Trophoblast cell (in vitro differentiated cells and primary cell): ENCODE measurements at regions not wholly inside any gene's neighbourhood (a gene's known extent, or its start where the extent isn't known, plus 50 kb on each side); places are given as distances from the start of the nearest gene placed in this dataset.
"Not testable (repeated sequence)": the region's sequence is repeated elsewhere in the genome, so short reads cannot be mapped to it uniquely, and the experiment has no call there.

Experiments used
- DNase-seq, 2 donors: peaks; one replicate each; pipeline ENCODE4 v3.0.0-alpha.2; 2016
- H2AFZ ChIP-seq: 2 replicates; pipeline ENCODE4 v1.6.1; 2013; ENCODE audit warnings: low read length, moderate library complexity, mild to moderate bottlenecking; ENCODE audit not compliant: insufficient read depth, poor library complexity
- H2AK5ac ChIP-seq: 2 replicates; pipeline ENCODE4 v1.6.1; 2013; ENCODE audit warnings: mild to moderate bottlenecking, low read length
- H2BK120ac ChIP-seq: 2 replicates; pipeline ENCODE4 v1.6.1; 2013; ENCODE audit warnings: low read length, mild to moderate bottlenecking, moderate library complexity; ENCODE audit not compliant: insufficient read depth, poor library complexity
- H2BK12ac ChIP-seq: 2 replicates; pipeline ENCODE4 v1.6.1; 2013; ENCODE audit warnings: mild to moderate bottlenecking, low read length, moderate library complexity
- H2BK5ac ChIP-seq: 2 replicates; pipeline ENCODE4 v1.6.1; 2013; ENCODE audit warnings: low read length, low read depth, moderate library complexity, mild to moderate bottlenecking; ENCODE audit not compliant: poor library complexity
- H3K14ac ChIP-seq: 2 replicates; pipeline ENCODE4 v1.6.1; 2013; ENCODE audit warnings: mild to moderate bottlenecking, low read length
- H3K18ac ChIP-seq: 2 replicates; pipeline ENCODE4 v1.6.1; 2013; ENCODE audit warnings: mild to moderate bottlenecking, low read length
- H3K23ac ChIP-seq: 2 replicates; pipeline ENCODE4 v1.6.1; 2013; ENCODE audit warnings: low read length
- H3K27ac ChIP-seq: 2 replicates; pipeline ENCODE4 v1.5.1; 2013; ENCODE audit warnings: low read depth, mild to moderate bottlenecking, inconsistent platforms, low read length, moderate library complexity
- H3K27me3 ChIP-seq: 2 replicates; pipeline ENCODE4 v1.6.1; 2013; ENCODE audit warnings: inconsistent platforms, mild to moderate bottlenecking, low read length, moderate library complexity; ENCODE audit not compliant: insufficient read depth
- H3K36me3 ChIP-seq, 2 experiments: 1 replicate in 1 of 2; 2 replicates in 1 of 2; pipeline ENCODE4 v1.6.1; 2013; ENCODE audit warnings: low read length in 2 of 2, mild to moderate bottlenecking in 2 of 2, moderate library complexity in 1 of 2; ENCODE audit not compliant: insufficient read depth in 2 of 2, control insufficient read depth in 1 of 2
- H3K4ac ChIP-seq: 2 replicates; pipeline ENCODE4 v1.6.1; 2013; ENCODE audit warnings: low read depth, mild to moderate bottlenecking, low read length, moderate library complexity
- H3K4me1 ChIP-seq, 2 experiments: 1 replicate in 1 of 2; 2 replicates in 1 of 2; pipeline ENCODE4 v1.6.1; 2013; ENCODE audit warnings: low read length in 2 of 2, mild to moderate bottlenecking in 2 of 2, moderate library complexity in 1 of 2; ENCODE audit not compliant: insufficient read depth in 2 of 2, control insufficient read depth in 1 of 2
- H3K4me2 ChIP-seq: 2 replicates; pipeline ENCODE4 v1.6.1; 2013; ENCODE audit warnings: inconsistent platforms, mild to moderate bottlenecking, low read length, moderate library complexity
- H3K4me3 ChIP-seq: 2 replicates; pipeline ENCODE4 v1.5.1; 2013; ENCODE audit warnings: mild to moderate bottlenecking, low read depth, low read length, inconsistent platforms
- H3K79me1 ChIP-seq: one replicate; pipeline ENCODE4 v1.6.1; 2013; ENCODE audit warnings: low read length
- H3K79me2 ChIP-seq: 2 replicates; pipeline ENCODE4 v1.6.1; 2013; ENCODE audit warnings: low read length, mild to moderate bottlenecking; ENCODE audit not compliant: control insufficient read depth, insufficient read depth, poor library complexity
- H3K9ac ChIP-seq: 2 replicates; pipeline ENCODE4 v1.6.1; 2013; ENCODE audit warnings: mild to moderate bottlenecking, low read length
- H3K9me3 ChIP-seq: 2 replicates; pipeline ENCODE4 v1.6.1; 2013; ENCODE audit warnings: low read depth, mild to moderate bottlenecking, control low read depth, inconsistent platforms, low read length; ENCODE audit not compliant: insufficient read depth
- H4K12ac ChIP-seq: 2 replicates; pipeline ENCODE4 v1.6.1; 2013; ENCODE audit warnings: low read depth, mild to moderate bottlenecking, low read length, moderate library complexity
- H4K8ac ChIP-seq: 2 replicates; pipeline ENCODE4 v1.6.1; 2013; ENCODE audit warnings: low read depth, mild to moderate bottlenecking, low read length, moderate library complexity
- H4K91ac ChIP-seq: one replicate; pipeline ENCODE4 v1.6.1; 2013; ENCODE audit warnings: low read depth, mild to moderate bottlenecking, low read length, moderate library complexity
- WGBS: extraction: QIAGEN DNeasy Blood & Tissue Kit; methylation state at CpG from one replicate; pipeline ENCODE4 v1.1.7; 2013; ENCODE audit warnings: missing lambda C conversion rate; ENCODE audit not compliant: insufficient read length, insufficient coverage; ENCODE audit errors: extremely low coverage; 5-methylcytosine and 5-hydroxymethylcytosine counted together

- Histone ChIP-seq H3K14ac (no peak overlapping the region), H2BK12ac (no peak overlapping the region), H3K27ac (no peak overlapping the region), H3K36me3 (no peaks in the 10 kb centered on the region), H3K9ac (no peak overlapping the region), H3K4ac (no peak overlapping the region), H3K4me2 (no peak overlapping the region), H3K23ac (no peak overlapping the region), H4K91ac (no peak overlapping the region), H3K79me1 (no peaks in the 10 kb centered on the region), H3K4me1 (peaks cover 0 to 2% of the 10 kb centered on the region in 2 experiments), H3K79me2 (no peaks in the 10 kb centered on the region), H3K4me3 (no peak overlapping the region), H2AFZ (no peak overlapping the region), H2BK5ac (no peak overlapping the region), H3K27me3 (no peaks in the 10 kb centered on the region), H2BK120ac (no peak overlapping the region), H3K9me3 (no peaks in the 10 kb centered on the region), H4K8ac (no peak overlapping the region), H4K12ac (no peak overlapping the region), H2AK5ac (no peak overlapping the region), H3K18ac (no peak overlapping the region)
- no peak for DNase-seq
- no CpG with 5 or more reads among the region's 3 CpGs for WGBS
These were observed 78.5 kb upstream of the ELAC2 start for GRCh38 chr17:13096291-13096690.

- H3K14ac ChIP-seq, H4K8ac ChIP-seq, H2AFZ ChIP-seq, H3K4ac ChIP-seq, H2BK5ac ChIP-seq, H3K9ac ChIP-seq, DNase-seq, H3K23ac ChIP-seq, H3K4me3 ChIP-seq, H3K27me3 ChIP-seq, H3K9me3 ChIP-seq, H3K27ac ChIP-seq, H3K4me2 ChIP-seq, H2BK12ac ChIP-seq, H4K12ac ChIP-seq, H3K79me1 ChIP-seq, H4K91ac ChIP-seq, H3K18ac ChIP-seq, H3K36me3 ChIP-seq, H2AK5ac ChIP-seq, H3K4me1 ChIP-seq, H2BK120ac ChIP-seq, H3K79me2 ChIP-seq: not testable (repeated sequence)
- WGBS, result no CpG with 5 or more reads among the region's 5 CpGs
These were observed 74.2 kb upstream of the ELAC2 start for GRCh38 chr17:13092010-13092409.

GRCh38 chr17:13088666-13089065 lies 70.8 kb upstream of the ELAC2 start:
- H3K4ac ChIP-seq, result no peak overlapping the region
- no peak overlapping the region for H3K9ac ChIP-seq
- no peak overlapping the region for H2AFZ ChIP-seq
- H3K18ac ChIP-seq, result no peak overlapping the region
- H4K12ac ChIP-seq, result no peak overlapping the region
- H3K4me1 ChIP-seq, result no peaks in the 10 kb centered on the region
- no peaks in the 10 kb centered on the region for H3K79me1 ChIP-seq
- H3K79me2 ChIP-seq, result no peaks in the 10 kb centered on the region
- no peak overlapping the region for H3K4me2 ChIP-seq
- no peaks in the 10 kb centered on the region for H3K36me3 ChIP-seq
- H2BK12ac ChIP-seq, result no peak overlapping the region
- H4K8ac ChIP-seq, result no peak overlapping the region
- H3K23ac ChIP-seq, result no peak overlapping the region
- WGBS, result no CpG with 5 or more reads among the region's 5 CpGs
- no peak overlapping the region for H2BK5ac ChIP-seq
- H3K4me3 ChIP-seq, result no peak overlapping the region
- no peak overlapping the region for H3K27ac ChIP-seq
- H3K9me3 ChIP-seq, result no peaks in the 10 kb centered on the region
- no peak overlapping the region for H2AK5ac ChIP-seq
- DNase-seq, result no peak
- no peak overlapping the region for H4K91ac ChIP-seq
- H3K14ac ChIP-seq, result no peak overlapping the region
- no peaks in the 10 kb centered on the region for H3K27me3 ChIP-seq
- H2BK120ac ChIP-seq, result no peak overlapping the region

- Histone ChIP-seq H3K4me3 (no peak overlapping the region), H4K12ac (no peak overlapping the region), H3K4ac (no peak overlapping the region), H3K9ac (no peak overlapping the region), H4K91ac (no peak overlapping the region), H3K27ac (no peak overlapping the region), H3K14ac (no peak overlapping the region), H2AFZ (no peak overlapping the region), H4K8ac (no peak overlapping the region), H2BK12ac (no peak overlapping the region), H3K9me3 (no peaks in the 10 kb centered on the region), H3K79me2 (no peaks in the 10 kb centered on the region), H2AK5ac (no peak overlapping the region), H2BK120ac (no peak overlapping the region), H3K4me2 (no peak overlapping the region), H2BK5ac (no peak overlapping the region), H3K79me1 (no peaks in the 10 kb centered on the region), H3K18ac (no peak overlapping the region), H3K4me1 (no peaks in the 10 kb centered on the region), H3K23ac (no peak overlapping the region), H3K27me3 (no peaks in the 10 kb centered on the region), H3K36me3 (no peaks in the 10 kb centered on the region)
- WGBS, result no CpG with 5 or more reads among the region's 3 CpGs
- no peak for DNase-seq
These were observed 70.0 kb upstream of the ELAC2 start for GRCh38 chr17:13087802-13088201.
